Common myeloid progenitor, CD34-positive (primary cell): ENCODE measurements at regions not wholly inside any gene's neighbourhood (a gene's known extent, or its start where the extent isn't known, plus 50 kb on each side); places are given as distances from the start of the nearest gene placed in this dataset.
A peak's percentile ranks its signal among the peaks of the same experiment; 100 is the strongest.

ENCODE experiments used
- CTCF ChIA-PET: fragments of 350-600 bp; sonication (Branson Sonifier 250); formaldehyde crosslinking; loops from one replicate; lab custom pipeline; 2021; ENCODE audit warnings: antibody characterized with exemption; lab: Charles Lee
- POLR2A ChIA-PET: fragments of 350-600 bp; sonication (Branson Sonifier 250); formaldehyde crosslinking; loops from one replicate; lab custom pipeline; 2021; ENCODE audit warnings: antibody characterized with exemption; lab: Charles Lee
- DNase-seq, 3 donors: peaks; one replicate each; pipeline versions ENCODE4 v3.0.0 to v3.0.0-alpha.2; 2013
- H3K27ac ChIP-seq, 2 experiments: 1 replicate in 1 of 2; 2 replicates in 1 of 2; pipeline ENCODE4 v1.7.0; 2013; ENCODE audit warnings: inconsistent platforms in 2 of 2, low read length in 2 of 2, mild to moderate bottlenecking in 2 of 2, low read depth in 1 of 2, moderate library complexity in 1 of 2; ENCODE audit not compliant: severe bottlenecking in 2 of 2, insufficient read depth in 1 of 2, poor library complexity in 1 of 2
- H3K27me3 ChIP-seq, 5 experiments: replicated peaks in 2 of 5; 1 replicate in 3 of 5; 2 replicates in 2 of 5; pipeline versions ENCODE4 v1.6.1 to v1.7.0; 2013; ENCODE audit warnings: low read length in 4 of 5, mild to moderate bottlenecking in 2 of 5, moderate library complexity in 2 of 5, inconsistent platforms in 1 of 5; ENCODE audit not compliant: insufficient read depth in 5 of 5, control insufficient read depth in 4 of 5
- H3K36me3 ChIP-seq, 4 experiments: 1 replicate in 2 of 4; 2 replicates in 2 of 4; pipeline versions ENCODE4 v1.6.1 to v1.7.0; 2013; ENCODE audit warnings: low read length in 3 of 4, control low read depth in 1 of 4, mild to moderate bottlenecking in 1 of 4; ENCODE audit not compliant: control insufficient read depth in 4 of 4, insufficient read depth in 4 of 4
- H3K4me1 ChIP-seq, 4 experiments: 1 replicate in 3 of 4; 2 replicates in 1 of 4; pipeline versions ENCODE4 v1.6.1 to v1.7.1; 2013; ENCODE audit warnings: low read length in 3 of 4, mild to moderate bottlenecking in 3 of 4, control low read depth in 1 of 4, inconsistent platforms in 1 of 4, moderate library complexity in 1 of 4; ENCODE audit not compliant: control insufficient read depth in 4 of 4, insufficient read depth in 4 of 4; ENCODE audit errors: control extremely low read depth in 1 of 4
- H3K4me3 ChIP-seq, 7 experiments: 1 replicate in 4 of 7; 2 replicates in 3 of 7; pipeline versions ENCODE4 v1.5.1 to v1.7.0; 2013; ENCODE audit warnings: mild to moderate bottlenecking in 7 of 7, low read length in 6 of 7, moderate library complexity in 6 of 7, inconsistent platforms in 2 of 7, low read depth in 2 of 7, control low read depth in 1 of 7; ENCODE audit not compliant: insufficient read depth in 4 of 7, control insufficient read depth in 1 of 7; ENCODE audit errors: extremely low read depth in 1 of 7
- H3K9me3 ChIP-seq, 5 experiments: 1 replicate in 4 of 5; 2 replicates in 1 of 5; pipeline versions ENCODE4 v1.6.1 to v1.7.1; 2013; ENCODE audit warnings: low read length in 4 of 5, mild to moderate bottlenecking in 2 of 5, inconsistent platforms in 1 of 5, low read depth in 1 of 5, moderate library complexity in 1 of 5; ENCODE audit not compliant: control insufficient read depth in 4 of 5, insufficient read depth in 2 of 5; ENCODE audit errors: control extremely low read depth in 1 of 5
- WGBS: methylation state at CpG from one replicate; pipeline ENCODE4 v1.1.5; 2013; ENCODE audit not compliant: insufficient coverage; 5-methylcytosine and 5-hydroxymethylcytosine counted together

DNA sequence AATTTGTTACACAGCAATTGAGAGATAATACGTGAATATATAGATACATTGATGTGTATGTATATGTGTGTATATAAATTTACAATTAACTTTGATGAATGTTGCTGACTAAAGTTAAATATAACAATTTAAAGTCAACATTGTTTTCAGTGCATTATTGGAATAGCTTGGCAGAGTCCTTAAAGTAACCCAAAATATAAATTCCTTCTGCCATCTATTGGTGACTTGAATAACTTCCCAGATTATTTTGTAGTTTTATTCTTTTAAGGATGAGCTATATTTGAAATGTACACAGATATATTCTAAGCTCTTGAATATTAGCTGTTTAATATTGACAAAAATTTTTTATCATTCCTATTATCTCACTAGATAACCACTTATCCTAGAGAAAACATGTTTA is 298.2 kb upstream of the FSTL5 start:
- peak in 2 of 3 donors; percentile 13 to 23 for DNase-seq
- no peak overlapping the region for H3K4me3 ChIP-seq
- no CpG with 5 or more reads among the region's 1 CpG for WGBS
- ChIA-PET POLR2A (no interaction called here), CTCF (interaction anchor here (0.7 to 1.5 kb wide), 2 partner anchors 18 to 1142 kb away, joined by 3 to 5 read pairs; no protein-coding TSS in a partner anchor)
- H3K36me3 ChIP-seq = no peaks in the 10 kb centered on the region
- no peaks in the 10 kb centered on the region for H3K9me3 ChIP-seq
- no peaks in the 10 kb centered on the region for H3K27me3 ChIP-seq
- no peak overlapping the region for H3K27ac ChIP-seq
- no peaks in the 10 kb centered on the region for H3K4me1 ChIP-seq

DNA sequence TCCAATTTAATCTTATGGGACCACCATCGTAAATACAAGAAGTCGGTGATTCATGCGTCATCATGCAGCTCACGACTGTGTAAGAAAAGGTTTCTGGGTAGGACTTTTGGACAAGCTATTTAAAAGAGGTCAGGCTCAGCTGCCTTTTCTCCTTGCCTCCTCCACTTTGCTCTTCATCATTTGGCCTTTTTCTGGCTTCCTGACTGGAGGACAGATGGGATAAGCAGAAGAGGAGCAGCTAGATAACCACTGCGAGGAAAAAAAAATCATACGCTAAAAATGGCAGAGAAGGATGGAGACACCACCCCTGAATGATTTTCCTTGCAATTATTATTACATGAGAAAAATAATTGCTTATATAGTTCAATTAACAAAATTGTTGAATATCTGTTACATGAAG is 294.3 kb upstream of the FSTL5 start:
- Histone ChIP-seq H3K9me3 (no peaks in the 10 kb centered on the region), H3K27ac (no peak overlapping the region), H3K27me3 (no peaks in the 10 kb centered on the region), H3K4me3 (no peak overlapping the region), H3K4me1 (no peaks in the 10 kb centered on the region), H3K36me3 (no peaks in the 10 kb centered on the region)
- POLR2A ChIA-PET = no interaction called here
- DNase-seq = no peak
- CTCF ChIA-PET = no interaction called here
- WGBS = 92% methylated on average over 4 of the region's 6 CpGs

DNA sequence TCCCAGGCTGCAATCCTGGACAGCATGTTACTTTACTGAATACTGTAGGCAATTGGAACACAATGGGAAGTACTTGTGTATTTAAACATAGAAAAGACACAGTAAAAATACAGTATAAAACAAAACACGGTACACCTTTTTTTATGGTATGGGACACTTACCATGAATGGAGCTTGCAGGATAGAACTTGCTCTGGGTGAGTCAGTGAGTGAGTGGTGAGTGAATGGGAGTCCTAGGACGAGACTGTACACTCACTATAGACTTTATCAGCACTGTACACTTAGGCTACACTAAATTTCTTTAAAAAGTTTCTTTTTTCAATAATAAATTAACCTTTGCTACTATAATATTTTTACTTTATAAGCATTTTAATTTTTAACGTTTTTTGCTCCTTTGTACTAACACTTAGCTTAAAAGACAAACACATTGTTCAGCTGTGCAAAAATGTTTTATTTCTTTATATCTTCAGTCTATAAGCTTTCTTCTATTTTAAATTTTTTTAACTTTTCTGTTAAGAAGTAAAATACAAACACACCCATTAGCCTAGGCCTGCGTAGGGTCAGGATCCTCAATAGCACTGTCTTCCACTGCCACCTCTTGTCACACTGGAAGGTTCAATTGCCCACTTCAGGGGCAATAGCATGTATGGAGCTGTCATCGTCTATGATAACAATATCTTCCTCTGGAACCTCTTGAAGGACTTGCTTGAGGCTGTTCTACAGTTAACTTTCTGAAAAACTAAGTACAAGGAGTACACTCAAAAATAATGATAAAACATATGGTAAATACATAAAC is 293.5 kb upstream of the FSTL5 start:
- H3K27me3 ChIP-seq = no peaks in the 10 kb centered on the region

DNA sequence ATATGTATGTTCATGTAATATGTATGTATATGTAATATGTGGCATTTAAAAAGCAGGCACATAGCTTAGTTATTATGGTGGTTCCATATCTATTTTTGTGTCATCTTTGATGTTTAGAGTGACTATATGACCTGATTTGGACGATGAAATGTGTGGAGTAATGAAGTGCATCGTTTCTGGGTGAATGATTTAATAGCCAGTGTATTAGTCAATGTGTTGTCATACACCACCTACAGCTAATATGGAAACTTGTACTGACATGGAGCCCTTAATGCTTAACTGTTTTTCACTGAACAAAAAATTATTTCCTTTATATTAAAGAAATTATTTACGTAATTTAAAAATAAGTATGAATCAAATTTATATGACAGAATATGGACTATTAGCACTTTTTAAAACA is 292.3 kb upstream of the FSTL5 start:
- CTCF ChIA-PET = interaction anchor here (0.6 kb wide), 1 partner anchor 123 kb away, joined by 3 read pairs; no protein-coding TSS in a partner anchor
- Histone ChIP-seq H3K4me1 (no peaks in the 10 kb centered on the region), H3K9me3 (no peaks in the 10 kb centered on the region), H3K27me3 (no peaks in the 10 kb centered on the region), H3K36me3 (no peaks in the 10 kb centered on the region), H3K4me3 (no peak overlapping the region), H3K27ac (no peak overlapping the region)
- no peak for DNase-seq
- WGBS = no CpG with 5 or more reads among the region's 3 CpGs
- POLR2A ChIA-PET = interaction anchor here (0.6 kb wide), 1 partner anchor 13 kb away, joined by 4 read pairs; no protein-coding TSS in a partner anchor

More for the DNA sequence above, 293.5 kb upstream of the FSTL5 start:
- no CpG with 5 or more reads among the region's 5 CpGs for WGBS
- Histone ChIP-seq H3K36me3 (no peaks in the 10 kb centered on the region), H3K9me3 (no peaks in the 10 kb centered on the region), H3K4me3 (no peak overlapping the region), H3K4me1 (no peaks in the 10 kb centered on the region), H3K27ac (no peak overlapping the region)
- POLR2A ChIA-PET = interaction anchor here (0.6 kb wide), 1 partner anchor 1854 kb away, joined by 3 read pairs; no protein-coding TSS in a partner anchor
- CTCF ChIA-PET = no interaction called here
- no peak for DNase-seq

DNA sequence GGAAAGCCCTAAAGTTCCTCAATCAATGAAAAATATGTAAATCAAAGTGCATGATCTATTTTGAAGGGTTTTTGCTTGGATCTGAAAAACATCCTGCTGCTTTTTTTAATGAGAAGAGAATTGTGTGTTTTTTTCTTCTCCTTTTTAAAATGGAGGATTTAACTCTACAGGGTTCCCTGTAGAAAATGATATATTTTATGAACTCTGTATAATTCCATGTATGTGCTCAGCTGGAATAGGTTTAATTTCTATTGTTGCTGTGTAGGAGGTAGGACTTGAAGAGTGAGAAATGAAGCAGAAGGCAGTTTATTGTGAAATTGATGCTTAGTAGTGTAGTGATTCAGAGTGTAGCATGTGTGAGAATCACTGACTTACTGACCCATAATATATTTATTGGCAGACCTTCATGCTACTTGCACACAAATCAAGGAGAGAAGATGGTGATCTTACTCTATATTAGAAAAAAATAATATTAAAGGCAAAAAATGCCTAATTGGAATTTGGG is 286.8 kb upstream of the FSTL5 start:
- no peak for DNase-seq
- H3K27ac ChIP-seq = no peak overlapping the region
- no peaks in the 10 kb centered on the region for H3K36me3 ChIP-seq
- H3K4me1 ChIP-seq = no peaks in the 10 kb centered on the region
- H3K9me3 ChIP-seq = no peaks in the 10 kb centered on the region
- ChIA-PET CTCF (no interaction called here), POLR2A (no interaction called here)
- no peaks in the 10 kb centered on the region for H3K27me3 ChIP-seq
- no peak overlapping the region for H3K4me3 ChIP-seq

DNA sequence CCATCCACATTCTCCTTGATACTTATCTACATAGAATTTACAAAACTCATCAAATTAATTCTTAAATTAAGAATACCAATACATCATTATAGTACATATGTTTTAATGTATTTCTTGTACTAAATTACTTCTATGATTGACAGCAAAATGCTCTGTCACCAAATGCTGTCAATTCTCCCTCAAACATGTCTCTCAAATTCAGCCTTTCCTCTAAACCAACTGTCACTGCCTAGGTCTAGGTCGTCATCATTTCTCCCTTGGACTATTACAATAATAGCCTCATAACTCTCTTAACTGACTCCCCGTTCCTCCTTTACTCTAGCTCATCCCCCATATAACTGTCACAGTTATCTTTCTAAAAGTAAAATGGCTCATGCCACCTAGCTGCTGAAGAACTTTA is 279.7 kb upstream of the FSTL5 start:
- H3K36me3 ChIP-seq = no peaks in the 10 kb centered on the region
- DNase-seq = no peak
- no peak overlapping the region for H3K27ac ChIP-seq
- no peaks in the 10 kb centered on the region for H3K9me3 ChIP-seq
- no peaks in the 10 kb centered on the region for H3K4me1 ChIP-seq
- no peak overlapping the region for H3K4me3 ChIP-seq
- ChIA-PET CTCF (no interaction called here), POLR2A (no interaction called here)
- H3K27me3 ChIP-seq = no peaks in the 10 kb centered on the region
- 59% methylated on average over 2 of the region's 2 CpGs for WGBS

DNA sequence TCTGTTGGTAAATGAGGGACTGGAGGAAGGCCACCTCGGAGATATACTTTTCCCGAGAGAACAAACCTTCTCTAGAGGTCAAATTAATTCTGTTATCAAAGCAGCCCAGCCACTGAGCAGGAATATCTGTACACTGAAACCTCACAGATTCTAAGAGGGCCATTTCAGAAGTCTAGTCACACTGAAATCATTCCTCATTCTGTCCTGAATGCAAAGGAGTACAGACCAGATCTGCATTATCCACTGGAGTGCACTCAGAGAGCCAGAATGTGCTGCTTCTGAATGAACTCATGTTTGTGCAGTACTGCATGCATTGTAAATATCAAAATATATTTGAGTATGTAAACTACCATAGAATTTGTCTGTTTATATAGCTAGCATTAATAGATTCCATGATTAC is 278.3 kb upstream of the FSTL5 start:
- no peaks in the 10 kb centered on the region for H3K36me3 ChIP-seq
- no peak overlapping the region for H3K27ac ChIP-seq
- no peaks in the 10 kb centered on the region for H3K4me1 ChIP-seq
- DNase-seq = no peak
- ChIA-PET CTCF (no interaction called here), POLR2A (no interaction called here)
- no CpG with 5 or more reads among the region's 2 CpGs for WGBS
- no peak overlapping the region for H3K4me3 ChIP-seq
- no peaks in the 10 kb centered on the region for H3K9me3 ChIP-seq
- no peaks in the 10 kb centered on the region for H3K27me3 ChIP-seq
